ENCODE measurements at regions not wholly inside any gene's neighbourhood (a gene's known extent, or its start where the extent isn't known, plus 50 kb on each side); places are given as distances from the start of the nearest gene placed in this dataset.

- DNase-seq = no peak
Observed at GRCh38 chr2:224325941-224326340, 76.0 kb downstream of the FAM124B start.

GRCh38 chr2:224324604-224325003, 77.3 kb downstream of the FAM124B start:
- DNase-seq = no peak

- no peak for DNase-seq
Observed at GRCh38 chr2:224320660-224321059, 81.2 kb downstream of the FAM124B start.

GRCh38 chr2:224319750-224320149, 82.2 kb downstream of the FAM124B start:
- DNase-seq = no peak

GRCh38 chr2:224312741-224313140, 89.2 kb downstream of the FAM124B start:
- no peak for DNase-seq

- no peak for DNase-seq
Observed at GRCh38 chr2:224310943-224311625, 90.8 kb downstream of the FAM124B start.

- no peak for DNase-seq
Observed at GRCh38 chr2:224309176-224309575, 92.7 kb downstream of the FAM124B start.

- no peak for DNase-seq
Observed at GRCh38 chr2:224308272-224308911, 93.5 kb downstream of the FAM124B start.

GRCh38 chr2:224302952-224303351, 99.0 kb downstream of the FAM124B start:
- DNase-seq = no peak

- DNase-seq = no peak
Observed at GRCh38 chr2:224293976-224294375, 107.9 kb downstream of the FAM124B start.

GRCh38 chr2:224287531-224287930, 114.4 kb downstream of the FAM124B start:
- DNase-seq = no peak

GRCh38 chr2:224286923-224287322, 115.0 kb downstream of the FAM124B start:
- DNase-seq = no peak

GRCh38 chr2:224284134-224284946, 117.6 kb downstream of the FAM124B start:
- peak in 2 of 6 experiments; percentile 35 to 59 for DNase-seq

GRCh38 chr2:224283466-224283965, 118.4 kb downstream of the FAM124B start:
- no peak for DNase-seq

- no peak for DNase-seq
Observed at GRCh38 chr2:224281374-224281773, 120.5 kb downstream of the FAM124B start.

GRCh38 chr2:224278531-224278930, 123.4 kb downstream of the FAM124B start:
- no peak for DNase-seq

GRCh38 chr2:224276251-224276650, 125.7 kb downstream of the FAM124B start:
- no peak for DNase-seq

- no peak for DNase-seq
Observed at GRCh38 chr2:224272237-224272910, 129.5 kb downstream of the FAM124B start.

- no peak for DNase-seq
Observed at GRCh38 chr2:224271617-224272236, 130.2 kb downstream of the FAM124B start.

- DNase-seq = no peak
Observed at GRCh38 chr2:224268441-224268840, 133.5 kb downstream of the FAM124B start.

GRCh38 chr2:224264259-224264658, 137.6 kb downstream of the FAM124B start:
- no peak for DNase-seq

GRCh38 chr2:224263571-224264043, 138.3 kb downstream of the FAM124B start:
- DNase-seq = no peak

Measured in stimulated activated naive CD4-positive, alpha-beta T cell (primary cell).